ENCODE measurements at regions not wholly inside any gene's neighbourhood (a gene's known extent, or its start where the extent isn't known, plus 50 kb on each side); places are given as distances from the start of the nearest gene placed in this dataset.
"Not testable (repeated sequence)": the region's sequence is repeated elsewhere in the genome, so short reads cannot be mapped to it uniquely, and the experiment has no call there.

DNA sequence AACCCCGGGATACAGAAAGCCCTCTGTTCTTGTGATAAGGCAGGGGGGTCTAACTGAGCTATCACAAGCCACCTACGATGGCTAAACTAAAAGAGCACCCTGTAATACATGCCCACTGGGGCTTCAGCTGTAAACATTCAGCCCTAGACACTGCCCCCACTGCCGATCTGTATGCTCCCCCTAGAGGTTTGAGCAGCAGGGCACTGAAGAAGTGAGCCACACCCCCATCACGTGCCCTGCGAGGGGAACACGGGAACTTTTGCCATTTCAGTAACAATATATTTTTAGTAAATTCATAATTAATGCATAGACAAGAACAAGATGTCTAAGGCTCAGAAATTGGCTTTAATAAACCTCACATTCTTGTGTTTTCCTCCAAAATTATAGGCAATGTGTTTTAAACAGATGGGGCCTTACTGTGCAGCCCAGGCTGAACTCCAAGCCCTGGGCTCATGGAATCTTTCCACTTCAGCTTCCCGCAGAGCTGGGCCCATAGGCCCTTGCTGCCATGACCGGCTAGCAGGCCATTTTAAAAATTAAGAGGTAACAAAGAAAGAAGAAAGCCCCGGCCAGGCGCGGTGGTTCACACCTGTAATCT is 235.3 kb upstream of the SFRP2 start (continued):
- TF ChIP-seq, protein P1, sequence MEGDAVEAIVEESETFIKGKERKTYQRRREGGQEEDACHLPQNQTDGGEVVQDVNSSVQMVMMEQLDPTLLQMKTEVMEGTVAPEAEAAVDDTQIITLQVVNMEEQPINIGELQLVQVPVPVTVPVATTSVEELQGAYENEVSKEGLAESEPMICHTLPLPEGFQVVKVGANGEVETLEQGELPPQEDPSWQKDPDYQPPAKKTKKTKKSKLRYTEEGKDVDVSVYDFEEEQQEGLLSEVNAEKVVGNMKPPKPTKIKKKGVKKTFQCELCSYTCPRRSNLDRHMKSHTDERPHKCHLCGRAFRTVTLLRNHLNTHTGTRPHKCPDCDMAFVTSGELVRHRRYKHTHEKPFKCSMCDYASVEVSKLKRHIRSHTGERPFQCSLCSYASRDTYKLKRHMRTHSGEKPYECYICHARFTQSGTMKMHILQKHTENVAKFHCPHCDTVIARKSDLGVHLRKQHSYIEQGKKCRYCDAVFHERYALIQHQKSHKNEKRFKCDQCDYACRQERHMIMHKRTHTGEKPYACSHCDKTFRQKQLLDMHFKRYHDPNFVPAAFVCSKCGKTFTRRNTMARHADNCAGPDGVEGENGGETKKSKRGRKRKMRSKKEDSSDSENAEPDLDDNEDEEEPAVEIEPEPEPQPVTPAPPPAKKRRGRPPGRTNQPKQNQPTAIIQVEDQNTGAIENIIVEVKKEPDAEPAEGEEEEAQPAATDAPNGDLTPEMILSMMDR (IDR thresholded peaks at IDR 0.05; ENCODE audit: control extremely low read depth in 1 of 3, insufficient read depth in 1 of 3, low read depth in 1 of 3, low read length in 3 of 3) = peak; percentile 40 to 57 (median 42)
- TF ChIP-seq, protein P2, sequence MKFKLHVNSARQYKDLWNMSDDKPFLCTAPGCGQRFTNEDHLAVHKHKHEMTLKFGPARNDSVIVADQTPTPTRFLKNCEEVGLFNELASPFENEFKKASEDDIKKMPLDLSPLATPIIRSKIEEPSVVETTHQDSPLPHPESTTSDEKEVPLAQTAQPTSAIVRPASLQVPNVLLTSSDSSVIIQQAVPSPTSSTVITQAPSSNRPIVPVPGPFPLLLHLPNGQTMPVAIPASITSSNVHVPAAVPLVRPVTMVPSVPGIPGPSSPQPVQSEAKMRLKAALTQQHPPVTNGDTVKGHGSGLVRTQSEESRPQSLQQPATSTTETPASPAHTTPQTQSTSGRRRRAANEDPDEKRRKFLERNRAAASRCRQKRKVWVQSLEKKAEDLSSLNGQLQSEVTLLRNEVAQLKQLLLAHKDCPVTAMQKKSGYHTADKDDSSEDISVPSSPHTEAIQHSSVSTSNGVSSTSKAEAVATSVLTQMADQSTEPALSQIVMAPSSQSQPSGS (IDR thresholded peaks at IDR 0.05; ENCODE audit: low read length) = no peak
- TF ChIP-seq, protein P3, sequence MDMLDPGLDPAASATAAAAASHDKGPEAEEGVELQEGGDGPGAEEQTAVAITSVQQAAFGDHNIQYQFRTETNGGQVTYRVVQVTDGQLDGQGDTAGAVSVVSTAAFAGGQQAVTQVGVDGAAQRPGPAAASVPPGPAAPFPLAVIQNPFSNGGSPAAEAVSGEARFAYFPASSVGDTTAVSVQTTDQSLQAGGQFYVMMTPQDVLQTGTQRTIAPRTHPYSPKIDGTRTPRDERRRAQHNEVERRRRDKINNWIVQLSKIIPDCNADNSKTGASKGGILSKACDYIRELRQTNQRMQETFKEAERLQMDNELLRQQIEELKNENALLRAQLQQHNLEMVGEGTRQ (IDR thresholded peaks at IDR 0.05; ENCODE audit: low read length) = peak; percentile 6; the same call in 1 of the 2 replicates

DNA sequence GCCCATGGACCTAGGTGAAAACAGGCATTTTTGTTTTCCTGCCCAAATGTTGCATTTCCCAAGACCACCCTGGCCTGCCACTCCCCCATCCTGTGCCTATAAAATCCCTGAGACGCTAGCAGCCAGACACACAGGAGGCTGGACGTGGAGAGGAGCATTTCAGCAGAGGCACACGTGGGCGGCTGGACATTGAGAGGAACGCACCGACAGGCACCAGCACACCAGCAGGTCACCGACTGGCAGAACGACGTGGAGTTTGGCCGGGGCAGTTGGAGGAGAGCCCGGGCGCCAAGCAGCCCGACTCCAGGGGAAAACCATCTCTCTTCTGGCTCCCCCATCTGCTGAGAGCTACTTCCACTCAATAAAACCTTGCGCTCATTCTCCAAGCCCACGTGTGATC is 234.8 kb upstream of the SFRP2 start:
- WGBS, 2 experiments (ENCODE audit: extremely low coverage in 1 of 2, insufficient coverage in 1 of 2, insufficient read length in 1 of 2, insufficient replicate concordance in 2 of 2, low coverage in 1 of 2, low lambda C conversion rate in 2 of 2, missing lambda C conversion rate in 1 of 2) = 83% methylated on average over 15 of the region's 15 CpGs; no CpG with 5 or more reads in 1 of the 2 experiments
- H3K36me3 ChIP-seq (ENCODE audit: control insufficient read depth in 2 of 4, insufficient read depth in 4 of 4, low read length in 3 of 4); H4K91ac ChIP-seq (replicated peaks; ENCODE audit: insufficient read length, low read length); H3K9me3 ChIP-seq (ENCODE audit: insufficient read depth in 2 of 2, low read depth in 1 of 2, low read length in 1 of 2); H4K20me1 ChIP-seq (replicated peaks in 1 of 2; ENCODE audit: control insufficient read depth in 1 of 2, insufficient read depth in 2 of 2, low read length in 2 of 2); H3K27ac ChIP-seq (ENCODE audit: low read depth, low read length); H3K23me2 ChIP-seq (ENCODE audit: low read depth, low read length); H3K9ac ChIP-seq (replicated peaks in 1 of 4; ENCODE audit: extremely low read depth in 1 of 4, low read depth in 3 of 4, low read length in 3 of 4); H3K4me3 ChIP-seq (ENCODE audit: extremely low read depth in 1 of 4, insufficient read depth in 2 of 4, low read depth in 3 of 4, low read length in 4 of 4); DNase-seq (ENCODE audit: low read depth in 1 of 2, low spot score in 2 of 2); H3K14ac ChIP-seq (ENCODE audit: insufficient read length); H3K4ac ChIP-seq (replicated peaks; ENCODE audit: insufficient read length, low read depth, low read length); H3K56ac ChIP-seq (replicated peaks; ENCODE audit: insufficient read length, low read depth, low read length); H3K27me3 ChIP-seq (replicated peaks in 1 of 4; ENCODE audit: control insufficient read depth in 3 of 4, extremely low read depth in 1 of 4, insufficient read depth in 3 of 4, low read length in 3 of 4); H2AK5ac ChIP-seq (ENCODE audit: low read depth, low read length); H3K18ac ChIP-seq (ENCODE audit: extremely low read depth, low read length); H2BK15ac ChIP-seq (ENCODE audit: low read length); H3K79me2 ChIP-seq (ENCODE audit: control insufficient read depth in 1 of 2, insufficient read depth in 2 of 2, low read length in 2 of 2); H2BK5ac ChIP-seq (ENCODE audit: low read depth, low read length); H3K79me1 ChIP-seq (ENCODE audit: low read depth, low read length); H3K23ac ChIP-seq (ENCODE audit: insufficient read length); H3K4me1 ChIP-seq (replicated peaks in 1 of 4; ENCODE audit: control insufficient read depth in 3 of 4, insufficient read depth in 4 of 4, low read length in 3 of 4); H3K4me2 ChIP-seq (ENCODE audit: insufficient read depth in 1 of 2, low read depth in 2 of 2, low read length in 2 of 2); H2BK12ac ChIP-seq (ENCODE audit: low read depth, low read length); H2BK120ac ChIP-seq (replicated peaks; ENCODE audit: low read depth, low read length); H4K5ac ChIP-seq (ENCODE audit: insufficient read length, low read depth, low read length); FAIRE-seq: not testable (repeated sequence)
- ChIA-PET CTCF (ENCODE audit: partially characterized antibody) (interaction anchor here (0.8 to 8.1 kb wide), 6 partner anchors 8 to 237 kb away, joined by 3 to 117 read pairs (median 3); no protein-coding TSS in a partner anchor), POLR2A (ENCODE audit: partially characterized antibody) (interaction anchor here (2.1 kb wide), 1 partner anchor 232 kb away, joined by 10 read pairs; no protein-coding TSS in a partner anchor)
- H2AFZ ChIP-seq (ENCODE audit: low read length) = peak overlapping the region; percentile 30; the same call in 1 of the 2 replicates
- H2BK20ac ChIP-seq (ENCODE audit: low read length) = peak overlapping the region; percentile 24; the same call in 1 of the 2 replicates
- H4K8ac ChIP-seq (ENCODE audit: extremely low read depth, insufficient read depth, low read length) = peak overlapping the region; percentile 65; the same call in 1 of the 2 replicates

All from H1 (cell line).